ENCODE measurements at regions not wholly inside any gene's neighbourhood (a gene's known extent, or its start where the extent isn't known, plus 50 kb on each side); places are given as distances from the start of the nearest gene placed in this dataset.

DNA sequence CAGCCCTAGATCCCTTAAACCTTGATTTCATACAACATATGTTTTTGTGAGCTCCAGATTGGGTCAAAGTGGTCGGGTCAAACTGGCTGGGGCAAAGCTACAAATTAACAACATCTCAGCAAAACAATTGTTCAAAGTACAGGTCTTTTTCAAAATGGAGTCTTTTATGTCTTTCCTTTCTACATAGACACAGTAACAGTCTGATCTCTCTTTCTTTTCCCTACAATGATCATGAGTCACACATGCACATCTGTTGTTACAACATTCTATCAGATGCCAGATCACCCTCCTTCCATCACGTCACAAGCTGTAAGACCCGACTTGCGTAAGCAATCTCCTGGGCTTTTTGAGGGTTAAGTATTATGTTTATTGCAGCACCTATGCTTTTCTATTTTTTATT, 55.1 kb downstream of the RHOB start:
- no peak for TF ChIP-seq POLR2A (IDR thresholded peaks at IDR 0.05; ENCODE audit: low read depth, low read length)
- no peak for TF ChIP-seq TAF1 (IDR thresholded peaks at IDR 0.05; ENCODE audit: borderline replicate concordance, low read depth, low read length)
- TF ChIP-seq POLR2AphosphoS5 (IDR thresholded peaks at IDR 0.05; ENCODE audit: low read depth, low read length), result no peak

All from GM12892 (cell line).